SK-N-SH treated with all-trans-retinoic acid at 6 μM for 48 hours (cell line): ENCODE measurements at regions not wholly inside any gene's neighbourhood (a gene's known extent, or its start where the extent isn't known, plus 50 kb on each side); places are given as distances from the start of the nearest gene placed in this dataset.

ENCODE experiments used
- ATAC-seq: fragments of 200-7000 bp; cut with Tn5 transposase; 3 replicates; pipeline ENCODE4 v1.9.1; 2020; ENCODE audit warnings: mild to moderate bottlenecking, moderate library complexity
- ARNTL ChIP-seq: fragments of 450-650 bp; formaldehyde crosslinking; IDR thresholded peaks from 2 replicates; pipeline ENCODE4 v1.5.0; 2020; ENCODE audit warnings: low read depth, mild to moderate bottlenecking, moderate library complexity, borderline replicate concordance
- BACH2 ChIP-seq: fragments of 250-450 bp; sonication (Bioruptor Pico); IDR thresholded peaks from 2 replicates; pipeline ENCODE4 v1.9.0; 2021; ENCODE audit warnings: mild to moderate bottlenecking, borderline replicate concordance
- CREB5 ChIP-seq: fragments of 250-450 bp; sonication (Bioruptor Pico); IDR thresholded peaks from 2 replicates; pipeline ENCODE4 v1.5.1; 2020; ENCODE audit warnings: low read depth, mild to moderate bottlenecking, moderate library complexity
- CSRNP3 ChIP-seq: fragments of 250-450 bp; sonication (Bioruptor Pico); IDR thresholded peaks from 2 replicates; pipeline ENCODE4 v1.5.1; 2021; ENCODE audit warnings: mild to moderate bottlenecking, moderate library complexity
- ESRRG ChIP-seq: fragments of 250-450 bp; sonication (Bioruptor Pico); IDR thresholded peaks from 2 replicates; pipeline ENCODE4 v1.6.1; 2021; ENCODE audit warnings: mild to moderate bottlenecking
- GLIS3 ChIP-seq: fragments of 250-450 bp; sonication (Bioruptor Pico); IDR thresholded peaks from 2 replicates; pipeline ENCODE4 v1.5.0; 2020; ENCODE audit warnings: mild to moderate bottlenecking, moderate library complexity
- ISL1 ChIP-seq: fragments of 250-450 bp; sonication (Bioruptor Pico); IDR thresholded peaks from 2 replicates; pipeline ENCODE4 v2.1.2; 2022; ENCODE audit warnings: mild to moderate bottlenecking, moderate library complexity
- OSR1 ChIP-seq: fragments of 250-450 bp; sonication (Bioruptor Pico); IDR thresholded peaks from 2 replicates; pipeline ENCODE4 v1.8.0; 2022; ENCODE audit warnings: moderate library complexity, mild to moderate bottlenecking, inconsistent platforms
- PATZ1 ChIP-seq: fragments of 250-450 bp; sonication (Bioruptor Pico); IDR thresholded peaks from 2 replicates; pipeline ENCODE4 v1.8.0; 2020; ENCODE audit warnings: mild to moderate bottlenecking, moderate library complexity, borderline replicate concordance
- PPARA ChIP-seq: fragments of 250-450 bp; sonication (Bioruptor Pico); IDR thresholded peaks from 2 replicates; pipeline ENCODE4 v1.5.0; 2020; ENCODE audit warnings: mild to moderate bottlenecking, borderline replicate concordance
- RARB ChIP-seq: fragments of 250-450 bp; sonication (Bioruptor Pico); IDR thresholded peaks from 2 replicates; pipeline ENCODE4 v1.8.0; 2021; ENCODE audit warnings: mild to moderate bottlenecking, moderate library complexity
- SNAI2 ChIP-seq: fragments of 250-450 bp; sonication (Bioruptor Pico); IDR thresholded peaks from 2 replicates; pipeline ENCODE4 v1.5.0; 2020; ENCODE audit warnings: mild to moderate bottlenecking, moderate library complexity
- TCF4 ChIP-seq: fragments of 250-450 bp; sonication (Bioruptor Pico); IDR thresholded peaks from 2 replicates; pipeline ENCODE4 v1.8.0; 2021; ENCODE audit warnings: mild to moderate bottlenecking, moderate library complexity, borderline replicate concordance
- TOX ChIP-seq: fragments of 250-450 bp; sonication (Bioruptor Pico); IDR thresholded peaks from 2 replicates; pipeline ENCODE4 v1.8.0; 2021; ENCODE audit warnings: mild to moderate bottlenecking, moderate library complexity, borderline replicate concordance
- ZC3H10 ChIP-seq: fragments of 250-450 bp; sonication (Bioruptor Pico); IDR thresholded peaks from 2 replicates; pipeline ENCODE4 v1.5.1; 2021; ENCODE audit warnings: mild to moderate bottlenecking, moderate library complexity
- ZFP3 ChIP-seq: fragments of 250-450 bp; sonication (Bioruptor Pico); IDR thresholded peaks from 2 replicates; pipeline ENCODE4 v1.5.0; 2020; ENCODE audit warnings: mild to moderate bottlenecking, moderate library complexity
- ZFP30 ChIP-seq: fragments of 450-650 bp; formaldehyde crosslinking; IDR thresholded peaks from 2 replicates; pipeline ENCODE4 v1.5.0; 2022; ENCODE audit warnings: mild to moderate bottlenecking, moderate library complexity
- ZNF70 ChIP-seq: fragments of 450-650 bp; formaldehyde crosslinking; IDR thresholded peaks from 2 replicates; pipeline ENCODE4 v1.5.0; 2020; ENCODE audit warnings: mild to moderate bottlenecking, moderate library complexity
- ZNF8 ChIP-seq: fragments of 450-650 bp; formaldehyde crosslinking; IDR thresholded peaks from 2 replicates; pipeline ENCODE4 v1.5.0; 2020; ENCODE audit warnings: mild to moderate bottlenecking, moderate library complexity
- TF ChIP-seq, protein P1 (sequence below): fragments of 250-450 bp; sonication (Bioruptor Pico); IDR thresholded peaks from 2 replicates; pipeline ENCODE4 v1.8.0; 2021; ENCODE audit warnings: low read depth, mild to moderate bottlenecking, moderate library complexity, borderline replicate concordance

- TF ChIP-seq RARB (CRISPR knock-in tag) (no peak), TOX (no peak), ZNF8 (no peak), ZC3H10 (no peak)
Measured at GRCh38 chr4:160894809-160895208, 1269.0 kb downstream of the FSTL5 start (continued).

GRCh38 chr4:160927311-160927710 lies 1236.5 kb downstream of the FSTL5 start:
- TF ChIP-seq TCF4 (CRISPR knock-in tag) (no peak), ARNTL (CRISPR knock-in tag) (no peak)
- ATAC-seq: no peak

DNA sequence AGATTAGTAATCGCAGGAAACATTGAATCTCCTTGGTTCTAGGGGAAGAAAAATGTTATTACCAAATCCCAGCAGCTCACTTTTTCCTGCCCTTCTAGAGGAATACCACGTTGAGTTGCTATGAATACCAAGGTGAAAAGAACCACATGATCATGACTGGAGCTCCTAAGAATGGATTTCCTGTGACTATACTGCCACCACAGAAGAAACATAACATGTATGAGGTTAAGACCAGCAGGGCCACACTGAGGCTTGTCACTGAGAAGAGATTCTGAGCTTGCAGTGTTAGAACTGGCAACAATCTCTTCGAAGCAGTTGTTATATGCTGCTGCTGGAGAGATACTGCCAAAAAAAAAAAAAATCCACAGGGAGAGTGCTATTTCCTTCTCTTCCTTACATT lies 1235.3 kb downstream of the FSTL5 start:
- TF ChIP-seq PATZ1 (CRISPR knock-in tag) (no peak), ZFP3 (CRISPR knock-in tag) (no peak), OSR1 (CRISPR knock-in tag) (no peak), CREB5 (CRISPR knock-in tag) (no peak), ZFP30 (CRISPR knock-in tag) (no peak), RARB (CRISPR knock-in tag) (no peak), GLIS3 (no peak), ZC3H10 (no peak), ISL1 (no peak), BACH2 (CRISPR knock-in tag) (no peak), PPARA (CRISPR knock-in tag) (no peak), ESRRG (CRISPR knock-in tag) (no peak), SNAI2 (CRISPR knock-in tag) (no peak), TOX (no peak), ZNF70 (CRISPR knock-in tag) (no peak), ZNF8 (no peak), CSRNP3 (CRISPR knock-in tag) (no peak)
- TF ChIP-seq, protein P1, sequence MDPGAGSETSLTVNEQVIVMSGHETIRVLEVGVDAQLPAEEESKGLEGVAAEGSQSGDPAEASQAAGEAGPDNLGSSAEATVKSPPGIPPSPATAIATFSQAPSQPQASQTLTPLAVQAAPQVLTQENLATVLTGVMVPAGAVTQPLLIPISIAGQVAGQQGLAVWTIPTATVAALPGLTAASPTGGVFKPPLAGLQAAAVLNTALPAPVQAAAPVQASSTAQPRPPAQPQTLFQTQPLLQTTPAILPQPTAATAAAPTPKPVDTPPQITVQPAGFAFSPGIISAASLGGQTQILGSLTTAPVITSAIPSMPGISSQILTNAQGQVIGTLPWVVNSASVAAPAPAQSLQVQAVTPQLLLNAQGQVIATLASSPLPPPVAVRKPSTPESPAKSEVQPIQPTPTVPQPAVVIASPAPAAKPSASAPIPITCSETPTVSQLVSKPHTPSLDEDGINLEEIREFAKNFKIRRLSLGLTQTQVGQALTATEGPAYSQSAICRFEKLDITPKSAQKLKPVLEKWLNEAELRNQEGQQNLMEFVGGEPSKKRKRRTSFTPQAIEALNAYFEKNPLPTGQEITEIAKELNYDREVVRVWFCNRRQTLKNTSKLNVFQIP (CRISPR knock-in tag): no peak
- no peak for ATAC-seq

- ATAC-seq: no peak
Measured at GRCh38 chr4:160947653-160948052, 1216.1 kb downstream of the FSTL5 start.

More at GRCh38 chr4:160947653-160948052, 1216.1 kb downstream of the FSTL5 start:
- TF ChIP-seq ISL1 (no peak), TCF4 (CRISPR knock-in tag) (no peak), PATZ1 (CRISPR knock-in tag) (no peak), BACH2 (CRISPR knock-in tag) (no peak), ZNF8 (no peak)
